ENCODE measurements at regions not wholly inside any gene's neighbourhood (a gene's known extent, or its start where the extent isn't known, plus 50 kb on each side); places are given as distances from the start of the nearest gene placed in this dataset.

DNA sequence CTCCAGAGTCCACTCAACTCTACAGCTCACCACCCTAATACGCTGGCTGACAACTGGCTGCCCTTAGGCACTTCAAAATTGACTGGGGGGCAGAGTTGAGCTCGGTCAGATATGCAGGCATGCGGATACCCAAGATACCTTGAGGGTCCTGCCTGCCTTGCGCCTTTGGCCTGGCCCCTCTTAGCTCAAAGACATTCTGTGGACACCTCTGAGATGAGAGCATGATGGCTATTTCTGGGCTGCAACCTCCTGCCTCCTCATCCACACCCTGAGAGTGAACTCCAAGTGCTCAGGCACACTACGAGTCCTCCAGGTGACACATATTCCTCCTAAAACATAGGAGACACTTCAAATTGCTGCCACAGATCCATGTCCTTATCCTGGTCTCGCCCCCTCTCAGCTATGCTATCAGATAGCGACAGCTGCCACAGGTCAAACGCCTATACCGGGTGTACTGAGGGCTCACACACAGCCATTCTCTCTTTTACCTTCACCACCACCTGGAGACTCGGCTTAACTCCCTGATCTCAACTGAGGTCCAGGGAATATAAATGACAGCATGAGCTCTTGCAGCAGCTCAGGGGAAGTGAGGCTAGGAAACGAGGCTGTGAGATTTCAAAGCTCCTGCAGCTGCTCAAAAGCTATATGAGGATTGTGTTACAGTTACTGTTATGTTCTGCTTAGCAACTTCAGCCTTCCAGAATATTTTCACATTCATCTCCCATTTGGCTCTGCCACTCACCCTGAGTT is 60.5 kb upstream of the TEX51 start:
- intact Hi-C loops (cut with DNase I, micrococcal nuclease): no loop called here
- no peak for DNase-seq

DNA sequence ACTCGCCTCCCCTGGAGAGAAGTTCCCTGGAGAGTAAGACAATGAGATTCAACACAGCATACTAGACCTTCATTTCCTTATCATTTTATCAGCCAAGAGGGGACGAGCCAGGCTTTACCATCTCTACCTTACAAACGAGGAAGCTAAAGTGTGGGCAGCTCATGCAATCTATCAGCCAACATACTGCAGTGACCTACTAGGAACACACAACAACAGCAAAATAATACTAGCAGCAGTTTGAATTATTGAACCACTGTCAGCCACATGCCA is 60.0 kb upstream of the TEX51 start:
- intact Hi-C loops (cut with DNase I, micrococcal nuclease): no loop called here
- no peak for DNase-seq
- no peak for ATAC-seq

More for the DNA sequence above, 60.5 kb upstream of the TEX51 start:
- no peak for ATAC-seq

DNA sequence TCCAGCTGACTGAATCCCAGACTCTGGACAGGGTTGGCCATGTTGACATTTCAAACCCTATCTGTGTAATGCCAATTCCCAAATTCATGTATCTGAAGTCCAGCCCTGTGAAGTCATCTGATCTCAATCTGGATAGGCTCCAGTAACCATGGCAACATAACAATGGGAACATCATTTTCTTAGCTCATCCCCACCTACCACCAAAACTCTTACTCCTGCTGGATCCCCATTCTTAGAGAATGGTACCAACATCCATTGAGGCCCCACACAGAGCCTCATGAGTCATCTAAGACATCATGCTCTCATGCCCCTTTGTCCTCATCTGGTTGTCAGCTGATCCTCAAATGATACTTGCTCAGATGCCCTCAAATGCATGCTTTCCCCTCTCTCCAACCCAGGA is 58.9 kb upstream of the TEX51 start:
- intact Hi-C loops (cut with DNase I, micrococcal nuclease): no loop called here
- DNase-seq (no peak), ATAC-seq (no peak)

DNA sequence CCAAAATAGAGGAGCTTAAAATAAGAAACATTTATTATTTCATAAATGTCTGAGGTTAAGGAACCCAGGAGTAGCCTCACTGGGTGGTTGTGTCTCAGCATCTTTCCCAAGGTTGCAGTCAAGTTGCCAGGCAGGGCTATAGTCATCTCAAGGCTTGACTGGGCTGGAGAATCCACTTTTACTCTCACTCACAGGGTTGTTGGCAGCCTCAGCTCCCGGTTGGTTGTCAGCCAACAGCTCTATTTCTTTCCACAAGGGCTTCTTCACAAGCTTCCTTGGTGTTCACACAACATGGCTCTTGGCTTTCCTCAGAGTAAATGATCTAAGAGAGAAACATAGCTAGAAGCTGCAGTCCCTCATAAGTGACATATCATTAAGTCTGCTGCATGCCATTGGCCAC is 55.6 kb upstream of the TEX51 start:
- intact Hi-C loops (cut with DNase I, micrococcal nuclease): no loop called here
- no peak for ATAC-seq
- DNase-seq: no peak

DNA sequence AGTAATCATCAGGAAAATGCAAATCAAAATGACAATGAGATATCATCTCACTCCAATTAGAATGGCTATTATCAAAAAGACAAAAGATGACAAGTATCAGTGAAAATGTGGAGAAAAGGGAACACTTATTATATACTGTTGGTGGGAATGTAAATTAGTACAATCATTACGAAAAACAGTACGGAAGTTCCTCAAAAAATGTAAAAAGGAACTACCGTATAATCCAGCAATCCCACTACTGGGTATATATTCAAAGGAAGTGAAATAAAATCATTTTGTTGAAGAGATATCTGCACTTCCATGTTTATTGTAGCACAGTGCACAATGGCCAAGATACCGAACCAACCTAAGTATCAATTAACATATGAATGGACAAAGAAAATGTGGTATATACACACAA is 52.4 kb upstream of the TEX51 start:
- ATAC-seq (no peak), DNase-seq (no peak)
- intact Hi-C loops (cut with DNase I, micrococcal nuclease): no loop called here
